ENCODE measurements at regions not wholly inside any gene's neighbourhood (a gene's known extent, or its start where the extent isn't known, plus 50 kb on each side); places are given as distances from the start of the nearest gene placed in this dataset.

DNA sequence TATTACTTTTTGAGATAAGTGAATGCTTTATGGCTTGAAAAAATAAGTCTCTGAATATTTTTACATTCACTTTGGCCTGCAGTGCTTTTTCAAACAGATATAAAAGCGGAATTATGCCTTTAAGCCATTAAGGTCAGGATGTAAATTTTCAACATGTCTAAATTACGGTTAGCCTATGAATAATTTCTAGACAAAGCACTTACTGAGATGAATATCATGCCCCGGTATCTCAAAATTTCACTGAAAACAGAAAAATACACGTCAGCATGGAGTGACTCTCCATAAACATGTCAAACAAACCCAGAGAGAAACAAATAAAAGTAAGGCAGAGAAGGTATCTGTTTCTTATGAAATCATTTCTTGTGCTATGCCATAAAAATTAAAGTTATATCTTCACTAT, 853.9 kb downstream of the KCNT2 start:
- Histone ChIP-seq H3K36me3 (ENCODE audit: control insufficient read depth in 2 of 2, insufficient read depth in 2 of 2, low read length in 1 of 2) (no peaks in the 10 kb centered on the region), H2AFZ (ENCODE audit: control insufficient read depth, low read depth, low read length) (no peak overlapping the region), H3K4me1 (ENCODE audit: control insufficient read depth, insufficient read depth, low read length) (no peaks in the 10 kb centered on the region), H3K4me2 (ENCODE audit: control insufficient read depth, insufficient read depth) (no peak overlapping the region), H4K20me1 (ENCODE audit: control insufficient read depth, insufficient read depth) (no peaks in the 10 kb centered on the region), H3K4me3 (no peak overlapping the region), H3K27me3 (replicated peaks in 1 of 2; ENCODE audit: control insufficient read depth in 2 of 2, insufficient read depth in 2 of 2, low read length in 1 of 2) (no peaks in the 10 kb centered on the region), H3K79me2 (ENCODE audit: control insufficient read depth, insufficient read depth, low read length) (no peaks in the 10 kb centered on the region), H3K27ac (ENCODE audit: control insufficient read depth, insufficient read depth) (no peak overlapping the region), H3K9me3 (replicated peaks; ENCODE audit: control insufficient read depth, insufficient read depth, low read length) (no peaks in the 10 kb centered on the region), H3K9ac (ENCODE audit: control insufficient read depth, insufficient read depth, low read length) (no peak overlapping the region)
- SMC1A ChIA-PET (ENCODE audit: uncharacterized antibody, unreplicated experiment): no interaction called here
- ATAC-seq (no peak), DNase-seq (ENCODE audit: low read depth, low spot score) (no peak), FAIRE-seq (no peak)
- CTCF ChIA-PET: no interaction called here
- RAD21 ChIA-PET (ENCODE audit: unreplicated experiment): no interaction called here
- POLR2A ChIA-PET: no interaction called here
- no TSS peak for BruUV-seq (replicated peaks)
- TF ChIP-seq BCL11A (IDR thresholded peaks at IDR 0.05; ENCODE audit: low read depth, low read length): no peak
- no peak for TF ChIP-seq ZNF274 (IDR thresholded peaks at IDR 0.05; ENCODE audit: insufficient read depth, insufficient read length)
- TF ChIP-seq NR2C2 (IDR thresholded peaks at IDR 0.05; ENCODE audit: borderline replicate concordance, control insufficient read depth, insufficient read length, low read depth): no peak
- TF ChIP-seq TCF12 (IDR thresholded peaks at IDR 0.05; ENCODE audit: low read depth, low read length): no peak
- TF ChIP-seq LARP7 (IDR thresholded peaks at IDR 0.05): no peak
- no peak for TF ChIP-seq MEF2B (IDR thresholded peaks at IDR 0.05; ENCODE audit: partially characterized antibody, poor library complexity, severe bottlenecking)
- no peak for TF ChIP-seq PML (IDR thresholded peaks at IDR 0.05; ENCODE audit: low read length)
- TF ChIP-seq TBL1XR1 (IDR thresholded peaks at IDR 0.05; ENCODE audit: low read depth, low read length): no peak
- TF ChIP-seq NFXL1 (IDR thresholded peaks at IDR 0.05; ENCODE audit: borderline replicate concordance): no peak
- TF ChIP-seq IRF4 (IDR thresholded peaks at IDR 0.05; ENCODE audit: low read depth, low read length): no peak
- TF ChIP-seq ZZZ3 (IDR thresholded peaks at IDR 0.05; ENCODE audit: control insufficient read depth, insufficient read length, low read depth): no peak
- TF ChIP-seq CHD2 (IDR thresholded peaks at IDR 0.05; ENCODE audit: borderline replicate concordance, low read depth, low read length): no peak
- no peak for TF ChIP-seq SMAD5 (IDR thresholded peaks at IDR 0.05; ENCODE audit: low read depth)
- no peak for TF ChIP-seq IKZF1 (conservative IDR thresholded peaks at IDR 0.05)
- TF ChIP-seq HDGF (IDR thresholded peaks at IDR 0.05): no peak
- no peak for TF ChIP-seq RBBP5 (conservative IDR thresholded peaks at IDR 0.05)
- in situ Hi-C loops (cut with MboI) (no loop called here), intact Hi-C loops (cut with micrococcal nuclease; ENCODE audit: unreplicated experiment) (no loop called here)
- 1% methylated on average over 4 of the region's 4 CpGs for WGBS (ENCODE audit: insufficient coverage, insufficient replicate concordance, low lambda C conversion rate, missing lambda C conversion rate)
